K562 (cell line): ENCODE measurements at regions not wholly inside any gene's neighbourhood (a gene's known extent, or its start where the extent isn't known, plus 50 kb on each side); places are given as distances from the start of the nearest gene placed in this dataset.

ENCODE experiments used
- BRF1 ChIP-seq: IDR thresholded peaks from 3 replicates; pipeline ENCODE4 v1.6.1; 2011; ENCODE audit warnings: borderline replicate concordance, mild to moderate bottlenecking; ENCODE audit not compliant: insufficient read length; ENCODE audit errors: extremely low read depth
- E2F1 ChIP-seq: sonication (generic); formaldehyde crosslinking; IDR thresholded peaks from 2 replicates; pipeline ENCODE4 v1.8.1; 2023; ENCODE audit warnings: mild to moderate bottlenecking, missing genetic modification reagents, moderate library complexity
- EZH2 ChIP-seq: IDR thresholded peaks from 2 replicates; pipeline ENCODE4 v1.6.1; 2012; ENCODE audit warnings: low read depth, mild to moderate bottlenecking, inconsistent platforms, low read length, borderline replicate concordance
- NRF1 ChIP-seq, 2 experiments: fragments of 450-650 bp; IDR thresholded peaks in 1 of 2; conservative IDR thresholded peaks in 1 of 2; 2 replicates each; pipeline ENCODE4 v1.6.1; 2014; ENCODE audit warnings: mild to moderate bottlenecking in 2 of 2
- PRMT5 ChIP-seq: sonication (generic); formaldehyde crosslinking; IDR thresholded peaks from 2 replicates; pipeline ENCODE4 v1.5.0; 2020; ENCODE audit warnings: missing genetic modification reagents
- RFX5 ChIP-seq: IDR thresholded peaks from 2 replicates; pipeline ENCODE4 v1.6.1; 2011; ENCODE audit warnings: low read depth, mild to moderate bottlenecking, improper control_type of control experiment, low read length
- ZNF12 ChIP-seq: sonication (generic); formaldehyde crosslinking; IDR thresholded peaks from 2 replicates; pipeline ENCODE4 v1.4.0; 2020; ENCODE audit warnings: mild to moderate bottlenecking, missing genetic modification reagents
- ZNF507 ChIP-seq: conservative IDR thresholded peaks from 2 replicates; pipeline ENCODE4 v1.6.1; 2017; ENCODE audit warnings: missing genetic modification characterization, missing compliant biosample characterization
- TF ChIP-seq, protein P1 (sequence below), 2 experiments: IDR thresholded peaks; 2 replicates each; pipeline ENCODE4 v1.6.1; 2012; ENCODE audit warnings: improper control_type of control experiment in 2 of 2, low read depth in 2 of 2, low read length in 2 of 2, borderline replicate concordance in 1 of 2
- TF ChIP-seq, protein P2 (sequence below): sonication (generic); formaldehyde crosslinking; IDR thresholded peaks from 2 replicates; pipeline ENCODE4 v1.8.1; 2022; ENCODE audit warnings: missing genetic modification reagents

DNA sequence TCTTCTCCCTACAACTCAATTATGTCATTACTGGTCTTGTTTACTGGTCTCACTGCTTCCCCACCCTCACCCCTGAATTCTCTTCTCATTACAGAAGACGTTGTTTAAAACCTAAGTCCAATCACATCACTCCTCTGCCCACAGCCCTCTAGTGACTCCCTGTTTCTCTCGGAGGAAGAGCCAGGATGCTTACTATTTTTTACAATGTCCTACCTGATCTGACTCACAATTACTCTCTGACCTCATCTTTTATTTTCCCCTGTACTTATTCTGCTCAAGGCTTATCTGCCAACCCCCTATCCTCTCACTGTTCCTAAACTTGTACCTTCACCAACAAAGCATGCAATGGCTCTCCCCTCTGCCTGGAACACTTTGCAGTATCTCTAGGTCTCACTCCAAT is 400.4 kb upstream of the PTCHD4 start:
- TF ChIP-seq RFX5, result no peak
- no peak for TF ChIP-seq EZH2
- TF ChIP-seq, protein P1, sequence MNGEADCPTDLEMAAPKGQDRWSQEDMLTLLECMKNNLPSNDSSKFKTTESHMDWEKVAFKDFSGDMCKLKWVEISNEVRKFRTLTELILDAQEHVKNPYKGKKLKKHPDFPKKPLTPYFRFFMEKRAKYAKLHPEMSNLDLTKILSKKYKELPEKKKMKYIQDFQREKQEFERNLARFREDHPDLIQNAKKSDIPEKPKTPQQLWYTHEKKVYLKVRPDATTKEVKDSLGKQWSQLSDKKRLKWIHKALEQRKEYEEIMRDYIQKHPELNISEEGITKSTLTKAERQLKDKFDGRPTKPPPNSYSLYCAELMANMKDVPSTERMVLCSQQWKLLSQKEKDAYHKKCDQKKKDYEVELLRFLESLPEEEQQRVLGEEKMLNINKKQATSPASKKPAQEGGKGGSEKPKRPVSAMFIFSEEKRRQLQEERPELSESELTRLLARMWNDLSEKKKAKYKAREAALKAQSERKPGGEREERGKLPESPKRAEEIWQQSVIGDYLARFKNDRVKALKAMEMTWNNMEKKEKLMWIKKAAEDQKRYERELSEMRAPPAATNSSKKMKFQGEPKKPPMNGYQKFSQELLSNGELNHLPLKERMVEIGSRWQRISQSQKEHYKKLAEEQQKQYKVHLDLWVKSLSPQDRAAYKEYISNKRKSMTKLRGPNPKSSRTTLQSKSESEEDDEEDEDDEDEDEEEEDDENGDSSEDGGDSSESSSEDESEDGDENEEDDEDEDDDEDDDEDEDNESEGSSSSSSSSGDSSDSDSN (IDR thresholded peaks at IDR 0.05; ENCODE audit: borderline replicate concordance in 1 of 2, low read depth in 2 of 2, low read length in 2 of 2), result no peak
- no peak for TF ChIP-seq ZNF12 (CRISPR knock-in tag)
- no peak for TF ChIP-seq BRF1
- TF ChIP-seq, protein P2, sequence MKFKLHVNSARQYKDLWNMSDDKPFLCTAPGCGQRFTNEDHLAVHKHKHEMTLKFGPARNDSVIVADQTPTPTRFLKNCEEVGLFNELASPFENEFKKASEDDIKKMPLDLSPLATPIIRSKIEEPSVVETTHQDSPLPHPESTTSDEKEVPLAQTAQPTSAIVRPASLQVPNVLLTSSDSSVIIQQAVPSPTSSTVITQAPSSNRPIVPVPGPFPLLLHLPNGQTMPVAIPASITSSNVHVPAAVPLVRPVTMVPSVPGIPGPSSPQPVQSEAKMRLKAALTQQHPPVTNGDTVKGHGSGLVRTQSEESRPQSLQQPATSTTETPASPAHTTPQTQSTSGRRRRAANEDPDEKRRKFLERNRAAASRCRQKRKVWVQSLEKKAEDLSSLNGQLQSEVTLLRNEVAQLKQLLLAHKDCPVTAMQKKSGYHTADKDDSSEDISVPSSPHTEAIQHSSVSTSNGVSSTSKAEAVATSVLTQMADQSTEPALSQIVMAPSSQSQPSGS (CRISPR knock-in tag), result no peak
- TF ChIP-seq E2F1, result no peak
- no peak for TF ChIP-seq PRMT5 (CRISPR knock-in tag)
- no peak for TF ChIP-seq NRF1 (conservative IDR thresholded peaks at IDR 0.05 in 1 of 2, IDR thresholded peaks at IDR 0.05 in 1 of 2)
- no peak for TF ChIP-seq ZNF507 (tag)
